ENCODE measurements at regions not wholly inside any gene's neighbourhood (a gene's known extent, or its start where the extent isn't known, plus 50 kb on each side); places are given as distances from the start of the nearest gene placed in this dataset.

GRCh38 chr10:111354859-111355258 lies 278.0 kb downstream of the ADRA2A start:
- no peaks in the 10 kb centered on the region for H3K9me3 ChIP-seq (ENCODE audit: control insufficient read depth in 1 of 2, low read length in 2 of 2)
- no peak overlapping the region for H3K4me3 ChIP-seq (ENCODE audit: low read depth in 1 of 2, low read length in 2 of 2)
- no peaks in the 10 kb centered on the region for H3K4me1 ChIP-seq (ENCODE audit: control insufficient read depth in 1 of 2, insufficient read depth in 2 of 2, low read length in 2 of 2)
- no peaks in the 10 kb centered on the region for H3K36me3 ChIP-seq (ENCODE audit: control insufficient read depth in 1 of 2, insufficient read depth in 2 of 2, low read length in 2 of 2)
- no peak overlapping the region for H3K27ac ChIP-seq (ENCODE audit: low read length)
- no peaks in the 10 kb centered on the region for H3K27me3 ChIP-seq (ENCODE audit: low read depth, low read length)

- no peaks in the 10 kb centered on the region for H3K4me1 ChIP-seq (ENCODE audit: control insufficient read depth in 1 of 2, insufficient read depth in 2 of 2, low read length in 2 of 2)
- no peaks in the 10 kb centered on the region for H3K9me3 ChIP-seq (ENCODE audit: control insufficient read depth in 1 of 2, low read length in 2 of 2)
Observed at GRCh38 chr10:111356571-111356970, 279.7 kb downstream of the ADRA2A start.

GRCh38 chr10:111357859-111358258 lies 281.0 kb downstream of the ADRA2A start:
- Histone ChIP-seq H3K27me3 (ENCODE audit: low read depth, low read length) (no peaks in the 10 kb centered on the region), H3K9me3 (ENCODE audit: control insufficient read depth in 1 of 2, low read length in 2 of 2) (no peaks in the 10 kb centered on the region), H3K36me3 (ENCODE audit: control insufficient read depth in 1 of 2, insufficient read depth in 2 of 2, low read length in 2 of 2) (no peaks in the 10 kb centered on the region), H3K27ac (ENCODE audit: low read length) (no peak overlapping the region), H3K4me3 (ENCODE audit: low read depth in 1 of 2, low read length in 2 of 2) (no peak overlapping the region), H3K4me1 (ENCODE audit: control insufficient read depth in 1 of 2, insufficient read depth in 2 of 2, low read length in 2 of 2) (no peaks in the 10 kb centered on the region)

More at GRCh38 chr10:111356571-111356970, 279.7 kb downstream of the ADRA2A start:
- Histone ChIP-seq H3K36me3 (ENCODE audit: control insufficient read depth in 1 of 2, insufficient read depth in 2 of 2, low read length in 2 of 2) (no peaks in the 10 kb centered on the region), H3K27me3 (ENCODE audit: low read depth, low read length) (no peaks in the 10 kb centered on the region), H3K27ac (ENCODE audit: low read length) (no peak overlapping the region), H3K4me3 (ENCODE audit: low read depth in 1 of 2, low read length in 2 of 2) (no peak overlapping the region)

- Histone ChIP-seq H3K36me3 (ENCODE audit: control insufficient read depth in 1 of 2, insufficient read depth in 2 of 2, low read length in 2 of 2) (no peaks in the 10 kb centered on the region), H3K9me3 (ENCODE audit: control insufficient read depth in 1 of 2, low read length in 2 of 2) (no peaks in the 10 kb centered on the region), H3K4me1 (ENCODE audit: control insufficient read depth in 1 of 2, insufficient read depth in 2 of 2, low read length in 2 of 2) (no peaks in the 10 kb centered on the region), H3K4me3 (ENCODE audit: low read depth in 1 of 2, low read length in 2 of 2) (no peak overlapping the region), H3K27me3 (ENCODE audit: low read depth, low read length) (no peaks in the 10 kb centered on the region), H3K27ac (ENCODE audit: low read length) (no peak overlapping the region)
Observed at GRCh38 chr10:111360260-111360925, 283.6 kb downstream of the ADRA2A start.

GRCh38 chr10:111367531-111367930 lies 290.7 kb downstream of the ADRA2A start:
- Histone ChIP-seq H3K4me3 (ENCODE audit: low read depth in 1 of 2, low read length in 2 of 2) (no peak overlapping the region), H3K4me1 (ENCODE audit: control insufficient read depth in 1 of 2, insufficient read depth in 2 of 2, low read length in 2 of 2) (no peaks in the 10 kb centered on the region), H3K9me3 (ENCODE audit: control insufficient read depth in 1 of 2, low read length in 2 of 2) (no peaks in the 10 kb centered on the region), H3K27me3 (ENCODE audit: low read depth, low read length) (no peaks in the 10 kb centered on the region), H3K27ac (ENCODE audit: low read length) (no peak overlapping the region), H3K36me3 (ENCODE audit: control insufficient read depth in 1 of 2, insufficient read depth in 2 of 2, low read length in 2 of 2) (no peaks in the 10 kb centered on the region)

- no peak overlapping the region for H3K27ac ChIP-seq (ENCODE audit: low read length)
- H3K27me3 ChIP-seq (ENCODE audit: low read depth, low read length): no peaks in the 10 kb centered on the region
- no peaks in the 10 kb centered on the region for H3K4me1 ChIP-seq (ENCODE audit: control insufficient read depth in 1 of 2, insufficient read depth in 2 of 2, low read length in 2 of 2)
- no peak overlapping the region for H3K4me3 ChIP-seq (ENCODE audit: low read depth in 1 of 2, low read length in 2 of 2)
- no peaks in the 10 kb centered on the region for H3K36me3 ChIP-seq (ENCODE audit: control insufficient read depth in 1 of 2, insufficient read depth in 2 of 2, low read length in 2 of 2)
- no peaks in the 10 kb centered on the region for H3K9me3 ChIP-seq (ENCODE audit: control insufficient read depth in 1 of 2, low read length in 2 of 2)
Observed at GRCh38 chr10:111370101-111370500, 293.3 kb downstream of the ADRA2A start.

GRCh38 chr10:111373696-111374095 lies 296.9 kb downstream of the ADRA2A start:
- Histone ChIP-seq H3K36me3 (ENCODE audit: control insufficient read depth in 1 of 2, insufficient read depth in 2 of 2, low read length in 2 of 2) (no peaks in the 10 kb centered on the region), H3K27me3 (ENCODE audit: low read depth, low read length) (no peaks in the 10 kb centered on the region), H3K9me3 (ENCODE audit: control insufficient read depth in 1 of 2, low read length in 2 of 2) (no peaks in the 10 kb centered on the region), H3K4me1 (ENCODE audit: control insufficient read depth in 1 of 2, insufficient read depth in 2 of 2, low read length in 2 of 2) (no peaks in the 10 kb centered on the region), H3K27ac (ENCODE audit: low read length) (no peak overlapping the region), H3K4me3 (ENCODE audit: low read depth in 1 of 2, low read length in 2 of 2) (no peak overlapping the region)

- Histone ChIP-seq H3K4me1 (ENCODE audit: control insufficient read depth in 1 of 2, insufficient read depth in 2 of 2, low read length in 2 of 2) (no peaks in the 10 kb centered on the region), H3K36me3 (ENCODE audit: control insufficient read depth in 1 of 2, insufficient read depth in 2 of 2, low read length in 2 of 2) (no peaks in the 10 kb centered on the region), H3K27ac (ENCODE audit: low read length) (no peak overlapping the region), H3K27me3 (ENCODE audit: low read depth, low read length) (no peaks in the 10 kb centered on the region), H3K9me3 (ENCODE audit: control insufficient read depth in 1 of 2, low read length in 2 of 2) (no peaks in the 10 kb centered on the region), H3K4me3 (ENCODE audit: low read depth in 1 of 2, low read length in 2 of 2) (no peak overlapping the region)
Observed at GRCh38 chr10:111379534-111380187, 302.8 kb downstream of the ADRA2A start.

GRCh38 chr10:111384556-111384955 lies 307.7 kb downstream of the ADRA2A start:
- Histone ChIP-seq H3K4me3 (ENCODE audit: low read depth in 1 of 2, low read length in 2 of 2) (no peak overlapping the region), H3K36me3 (ENCODE audit: control insufficient read depth in 1 of 2, insufficient read depth in 2 of 2, low read length in 2 of 2) (no peaks in the 10 kb centered on the region), H3K4me1 (ENCODE audit: control insufficient read depth in 1 of 2, insufficient read depth in 2 of 2, low read length in 2 of 2) (no peaks in the 10 kb centered on the region), H3K27ac (ENCODE audit: low read length) (no peak overlapping the region), H3K9me3 (ENCODE audit: control insufficient read depth in 1 of 2, low read length in 2 of 2) (no peaks in the 10 kb centered on the region), H3K27me3 (ENCODE audit: low read depth, low read length) (no peaks in the 10 kb centered on the region)

- H3K4me3 ChIP-seq (ENCODE audit: low read depth in 1 of 2, low read length in 2 of 2): no peak overlapping the region
- no peaks in the 10 kb centered on the region for H3K4me1 ChIP-seq (ENCODE audit: control insufficient read depth in 1 of 2, insufficient read depth in 2 of 2, low read length in 2 of 2)
Observed at GRCh38 chr10:111390813-111391563, 314.2 kb downstream of the ADRA2A start.

GRCh38 chr10:111392159-111392558 lies 315.3 kb downstream of the ADRA2A start:
- H3K27ac ChIP-seq (ENCODE audit: low read length): no peak overlapping the region
- H3K4me3 ChIP-seq (ENCODE audit: low read depth in 1 of 2, low read length in 2 of 2): no peak overlapping the region
- no peaks in the 10 kb centered on the region for H3K36me3 ChIP-seq (ENCODE audit: control insufficient read depth in 1 of 2, insufficient read depth in 2 of 2, low read length in 2 of 2)

More at GRCh38 chr10:111390813-111391563, 314.2 kb downstream of the ADRA2A start:
- H3K27ac ChIP-seq (ENCODE audit: low read length): no peak overlapping the region
- H3K9me3 ChIP-seq (ENCODE audit: control insufficient read depth in 1 of 2, low read length in 2 of 2): no peaks in the 10 kb centered on the region
- no peaks in the 10 kb centered on the region for H3K27me3 ChIP-seq (ENCODE audit: low read depth, low read length)
- no peaks in the 10 kb centered on the region for H3K36me3 ChIP-seq (ENCODE audit: control insufficient read depth in 1 of 2, insufficient read depth in 2 of 2, low read length in 2 of 2)

More at GRCh38 chr10:111392159-111392558, 315.3 kb downstream of the ADRA2A start:
- H3K4me1 ChIP-seq (ENCODE audit: control insufficient read depth in 1 of 2, insufficient read depth in 2 of 2, low read length in 2 of 2): no peaks in the 10 kb centered on the region
- H3K27me3 ChIP-seq (ENCODE audit: low read depth, low read length): no peaks in the 10 kb centered on the region
- H3K9me3 ChIP-seq (ENCODE audit: control insufficient read depth in 1 of 2, low read length in 2 of 2): no peaks in the 10 kb centered on the region
